Activated naive CD4-positive, alpha-beta T cell treated with anti-CD3 and anti-CD28 coated beads, Interleukin-2, amount 10 ng/mL, durations not matched to agents 7 days and 5 days (primary cell): ENCODE measurements at regions not wholly inside any gene's neighbourhood (a gene's known extent, or its start where the extent isn't known, plus 50 kb on each side); places are given as distances from the start of the nearest gene placed in this dataset.
"Not testable (repeated sequence)": the region's sequence is repeated elsewhere in the genome, so short reads cannot be mapped to it uniquely, and the experiment has no call there.

Source experiments
- CTCF ChIA-PET: fragments of 350-600 bp; sonication (Branson Sonifier 250); formaldehyde crosslinking; loops from one replicate; lab custom pipeline; 2021; ENCODE audit warnings: antibody characterized with exemption; lab: Charles Lee
- DNase-seq: peaks from one replicate; pipeline ENCODE4 v3.0.0-alpha.2; 2020
- H3K27ac Mint-ChIP-seq: one replicate; pipeline ENCODE4 v1.8.0; 2021; ENCODE audit warnings: mild to moderate bottlenecking, moderate library complexity, mixed read lengths
- H3K27me3 Mint-ChIP-seq: one replicate; pipeline ENCODE4 v1.8.0; 2021; ENCODE audit warnings: mild to moderate bottlenecking, mixed read lengths
- H3K36me3 Mint-ChIP-seq: one replicate; pipeline ENCODE4 v1.8.0; 2021; ENCODE audit warnings: mixed read lengths
- H3K4me1 Mint-ChIP-seq: one replicate; pipeline ENCODE4 v1.8.0; 2021; ENCODE audit warnings: mixed read lengths
- H3K4me3 Mint-ChIP-seq: one replicate; pipeline ENCODE4 v1.8.0; 2021; ENCODE audit warnings: mild to moderate bottlenecking, moderate library complexity, mixed read lengths
- H3K9me3 Mint-ChIP-seq: one replicate; pipeline ENCODE4 v1.8.0; 2021; ENCODE audit warnings: mixed read lengths

DNA sequence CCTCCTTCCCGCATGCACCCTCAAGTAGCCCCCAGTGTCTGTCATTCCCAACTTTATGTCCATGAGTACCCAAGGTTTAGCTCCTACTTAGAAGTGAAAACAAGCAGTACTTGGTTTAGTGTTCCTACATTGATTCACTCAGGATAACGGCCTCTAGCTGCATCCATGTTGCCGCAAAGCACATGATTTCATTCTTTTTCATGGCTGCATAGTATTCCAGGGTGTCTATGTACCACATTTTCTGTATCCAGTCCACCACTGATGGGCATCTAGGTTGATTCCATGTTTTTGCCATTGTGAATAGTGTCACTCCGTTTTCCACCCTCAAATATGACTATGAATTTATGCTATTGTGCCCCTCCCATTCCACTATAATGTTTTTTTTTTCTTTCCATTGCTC is 130.5 kb upstream of the MXRA5 start:
- Mint-ChIP-seq H3K36me3 (no peaks in the 10 kb centered on the region), H3K4me1 (no peaks in the 10 kb centered on the region), H3K27ac (no peak overlapping the region), H3K4me3 (no peak overlapping the region), H3K27me3 (no peaks in the 10 kb centered on the region), H3K9me3 (no peaks in the 10 kb centered on the region)
- DNase-seq, result no peak
- CTCF ChIA-PET, result no interaction called here

DNA sequence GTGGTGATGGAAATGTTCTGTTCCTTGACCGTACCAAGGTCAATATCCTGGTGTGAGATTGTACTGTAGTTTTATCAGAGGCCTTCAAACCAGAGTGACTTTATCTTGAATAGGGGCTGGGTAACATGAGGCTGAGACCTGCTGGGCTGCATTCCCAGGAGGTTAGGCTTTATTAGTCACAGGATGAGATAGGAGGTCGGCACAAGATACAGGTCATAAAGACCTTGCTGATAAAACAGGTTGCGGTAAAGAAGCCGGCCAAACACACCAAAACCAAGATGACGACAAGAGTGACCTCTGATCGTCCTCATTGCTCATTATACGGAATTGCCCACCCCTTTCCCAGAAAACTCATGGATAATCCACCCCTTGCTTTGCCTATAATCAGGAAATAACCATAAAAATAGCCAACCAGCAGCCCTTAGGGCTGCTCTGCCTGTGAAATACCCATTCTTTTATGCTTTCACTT is 123.8 kb upstream of the MXRA5 start:
- H3K9me3 Mint-ChIP-seq, DNase-seq, H3K4me1 Mint-ChIP-seq, H3K27me3 Mint-ChIP-seq, H3K27ac Mint-ChIP-seq, H3K4me3 Mint-ChIP-seq, H3K36me3 Mint-ChIP-seq, CTCF ChIA-PET: not testable (repeated sequence)

DNA sequence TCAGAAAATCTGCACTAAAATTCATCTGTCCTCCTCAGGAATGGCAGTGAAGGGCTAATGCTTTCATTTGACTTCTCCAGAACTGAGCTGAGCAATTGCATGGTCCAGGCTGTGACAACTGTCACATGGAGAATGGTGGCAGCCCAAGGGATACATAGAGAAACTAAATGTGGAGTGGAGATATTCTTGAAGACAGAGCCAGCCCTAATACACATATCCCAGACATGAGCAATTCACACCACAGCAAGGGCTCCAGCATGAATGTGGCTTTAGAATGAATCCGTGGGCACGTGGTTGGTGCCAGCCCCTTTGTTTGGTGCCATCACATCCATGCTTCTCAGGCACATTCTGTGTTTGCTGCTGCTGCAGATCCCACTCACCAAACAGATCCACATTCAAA is 121.6 kb upstream of the MXRA5 start:
- H3K9me3 Mint-ChIP-seq, result no peaks in the 10 kb centered on the region
- H3K36me3 Mint-ChIP-seq, result no peaks in the 10 kb centered on the region
- CTCF ChIA-PET, result no interaction called here
- H3K4me1 Mint-ChIP-seq, result no peaks in the 10 kb centered on the region
- no peak overlapping the region for H3K27ac Mint-ChIP-seq
- DNase-seq, result no peak
- H3K27me3 Mint-ChIP-seq, result no peaks in the 10 kb centered on the region
- no peak overlapping the region for H3K4me3 Mint-ChIP-seq

DNA sequence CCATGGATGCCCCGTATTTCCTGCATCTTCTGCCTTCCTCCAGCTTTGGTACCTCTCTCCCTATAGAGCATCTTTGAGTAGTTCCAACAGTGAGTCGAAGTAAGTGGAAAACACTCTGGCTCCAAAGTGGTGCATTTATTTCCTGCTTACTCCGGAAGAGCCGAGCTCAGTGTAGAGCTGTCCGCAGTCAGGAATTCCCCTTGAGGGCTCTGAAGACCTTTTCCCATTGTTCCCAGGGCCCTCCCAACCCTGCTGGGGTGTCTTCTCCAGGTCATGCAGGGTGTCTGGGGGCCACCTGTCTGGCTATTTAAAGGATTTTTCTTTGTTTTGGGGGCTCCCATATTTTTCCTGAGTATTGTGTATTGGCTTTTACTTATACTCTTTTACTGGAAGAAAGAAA is 118.6 kb upstream of the MXRA5 start:
- CTCF ChIA-PET, result no interaction called here
- no peak for DNase-seq
- no peaks in the 10 kb centered on the region for H3K4me1 Mint-ChIP-seq
- no peaks in the 10 kb centered on the region for H3K27me3 Mint-ChIP-seq
- no peaks in the 10 kb centered on the region for H3K9me3 Mint-ChIP-seq
- no peak overlapping the region for H3K27ac Mint-ChIP-seq
- H3K36me3 Mint-ChIP-seq, result no peaks in the 10 kb centered on the region
- H3K4me3 Mint-ChIP-seq, result no peak overlapping the region

DNA sequence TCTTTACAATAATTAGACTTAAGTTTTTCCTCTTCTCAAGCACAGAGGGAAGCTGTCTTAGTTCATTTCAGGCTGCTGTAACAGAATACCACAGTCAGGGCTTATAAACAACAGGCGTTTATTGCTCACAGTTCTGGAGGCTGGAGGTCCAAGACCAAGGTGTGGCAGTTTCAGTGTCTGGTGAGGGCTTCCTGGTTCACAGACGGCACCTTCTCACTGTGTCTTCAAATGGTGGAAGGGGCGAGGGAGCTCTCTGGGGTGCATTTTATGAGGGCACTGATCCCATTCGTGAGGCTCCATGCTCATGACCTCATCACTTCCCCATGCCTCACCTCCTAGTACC is 115.7 kb upstream of the MXRA5 start:
- Mint-ChIP-seq H3K36me3 (no peaks in the 10 kb centered on the region), H3K4me1 (no peaks in the 10 kb centered on the region), H3K9me3 (no peaks in the 10 kb centered on the region), H3K27ac (no peak overlapping the region), H3K27me3 (no peaks in the 10 kb centered on the region), H3K4me3 (no peak overlapping the region)
- no peak for DNase-seq
- CTCF ChIA-PET, result no interaction called here

DNA sequence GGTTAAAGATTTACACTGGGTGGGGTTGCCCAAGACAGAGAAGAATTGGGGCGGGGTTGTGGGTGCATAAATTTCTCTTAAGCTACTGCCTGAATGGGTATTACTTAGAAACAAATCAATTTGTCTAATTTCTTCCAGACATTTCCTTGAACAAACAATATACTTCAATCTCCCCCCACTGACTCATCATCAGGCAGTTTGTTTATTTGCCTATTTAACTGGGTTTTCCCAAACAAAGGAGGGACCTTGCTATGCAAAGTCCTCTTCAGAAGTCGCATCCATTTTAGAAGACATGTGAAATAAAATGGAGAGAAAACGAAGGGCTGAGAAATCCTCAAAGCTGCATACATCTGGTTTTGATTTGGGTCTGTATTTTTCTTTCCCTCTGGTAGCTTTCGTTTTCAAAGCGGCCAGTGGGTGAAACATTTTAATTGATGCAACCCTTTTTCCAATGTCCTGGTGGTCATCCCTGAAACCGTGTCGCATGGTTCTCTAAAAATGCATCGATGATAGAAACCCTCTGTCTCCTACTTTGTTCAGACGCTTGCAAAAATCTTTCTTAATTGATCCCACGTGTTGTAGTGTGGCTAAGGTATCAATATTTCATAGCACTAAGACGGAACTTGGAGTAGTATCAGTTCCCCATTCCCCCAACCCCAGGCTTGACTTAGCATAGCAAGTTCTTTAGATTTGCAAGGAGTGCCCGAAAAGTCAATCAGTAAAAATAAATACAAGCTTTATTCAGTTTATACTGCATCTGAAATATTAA is 115.1 kb upstream of the MXRA5 start:
- Mint-ChIP-seq H3K4me3 (no peak overlapping the region), H3K27ac (no peak overlapping the region), H3K9me3 (no peaks in the 10 kb centered on the region), H3K36me3 (no peaks in the 10 kb centered on the region), H3K27me3 (no peaks in the 10 kb centered on the region), H3K4me1 (no peaks in the 10 kb centered on the region)
- CTCF ChIA-PET, result no interaction called here
- no peak for DNase-seq

DNA sequence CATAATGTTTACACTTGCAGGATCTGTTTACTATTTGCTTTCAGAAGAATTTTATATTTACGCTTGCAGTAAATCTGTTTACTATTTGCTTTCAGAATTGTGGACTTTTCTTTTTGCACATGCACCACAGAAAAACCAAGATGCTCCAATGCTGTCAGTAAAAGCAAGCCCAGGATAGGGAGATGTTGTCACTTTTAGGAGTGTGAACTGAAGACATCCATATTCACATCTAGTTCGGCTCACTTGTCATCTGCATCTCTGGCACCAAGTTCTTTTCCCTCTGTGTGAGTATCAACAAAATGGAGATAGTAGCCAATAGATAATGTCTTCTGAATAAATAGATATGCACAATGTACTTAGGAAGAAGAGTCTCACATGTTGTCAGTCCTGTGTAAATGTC is 109.3 kb upstream of the MXRA5 start:
- Mint-ChIP-seq H3K36me3 (no peaks in the 10 kb centered on the region), H3K27me3 (no peaks in the 10 kb centered on the region), H3K27ac (no peak overlapping the region), H3K4me3 (no peak overlapping the region), H3K9me3 (no peaks in the 10 kb centered on the region), H3K4me1 (no peaks in the 10 kb centered on the region)
- CTCF ChIA-PET, result no interaction called here
- DNase-seq, result no peak

DNA sequence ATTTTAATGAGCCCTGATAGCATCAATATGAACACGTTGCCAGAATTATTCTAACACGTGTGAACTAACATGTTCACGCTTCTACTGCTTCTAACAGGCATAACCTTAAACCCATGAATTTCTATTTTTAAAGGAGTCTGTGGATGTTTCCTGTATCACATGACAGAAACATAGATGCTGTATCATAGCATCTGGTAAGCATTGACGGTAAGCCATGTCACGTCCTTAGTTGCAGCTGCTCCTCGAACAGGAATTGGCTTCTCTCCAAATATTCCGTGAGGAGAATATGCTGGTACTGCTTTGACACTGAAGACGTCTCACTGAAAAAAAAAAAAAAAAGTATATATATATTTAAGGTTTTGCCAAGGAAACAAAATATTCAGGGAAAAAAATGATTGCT is 105.1 kb upstream of the MXRA5 start:
- Mint-ChIP-seq H3K27ac (no peak overlapping the region), H3K9me3 (no peaks in the 10 kb centered on the region), H3K4me3 (no peak overlapping the region), H3K27me3 (no peaks in the 10 kb centered on the region), H3K36me3 (no peaks in the 10 kb centered on the region), H3K4me1 (no peaks in the 10 kb centered on the region)
- DNase-seq, result no peak
- CTCF ChIA-PET, result no interaction called here

DNA sequence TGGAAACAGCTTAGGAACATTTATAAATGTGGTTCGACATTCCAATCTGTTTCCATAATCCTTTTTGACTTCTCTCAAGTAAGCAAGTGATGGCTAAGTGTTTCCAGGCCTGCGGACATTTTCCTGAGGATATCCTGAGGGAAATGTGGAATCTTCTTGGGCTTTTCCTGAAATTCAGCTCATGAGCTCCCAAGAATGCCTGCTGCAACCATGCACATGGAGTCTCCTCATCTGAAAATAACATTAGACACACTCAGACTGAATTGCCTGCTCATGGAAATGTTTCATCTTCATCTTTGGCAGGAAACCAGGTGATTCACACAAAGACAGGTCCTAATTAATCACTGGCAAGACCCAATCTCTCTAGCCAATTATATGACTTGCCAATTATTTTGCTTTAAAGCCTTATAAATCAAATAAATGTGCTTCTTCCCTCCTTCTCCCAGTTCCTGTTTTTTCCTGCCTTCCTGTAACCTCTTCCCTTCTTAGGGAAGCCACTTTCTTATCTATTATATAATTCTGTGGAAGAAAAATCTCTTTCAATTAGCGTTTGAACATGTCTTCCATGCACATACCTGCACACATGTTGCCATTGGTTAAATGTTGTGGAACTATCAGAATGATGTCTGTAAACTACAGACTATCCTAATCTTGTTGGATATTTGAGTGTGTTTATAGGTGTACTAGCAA is 104.6 kb upstream of the MXRA5 start:
- no peak for DNase-seq
- CTCF ChIA-PET, result no interaction called here
- Mint-ChIP-seq H3K27ac (no peak overlapping the region), H3K27me3 (no peaks in the 10 kb centered on the region), H3K4me1 (no peaks in the 10 kb centered on the region), H3K4me3 (no peak overlapping the region), H3K36me3 (no peaks in the 10 kb centered on the region), H3K9me3 (no peaks in the 10 kb centered on the region)

DNA sequence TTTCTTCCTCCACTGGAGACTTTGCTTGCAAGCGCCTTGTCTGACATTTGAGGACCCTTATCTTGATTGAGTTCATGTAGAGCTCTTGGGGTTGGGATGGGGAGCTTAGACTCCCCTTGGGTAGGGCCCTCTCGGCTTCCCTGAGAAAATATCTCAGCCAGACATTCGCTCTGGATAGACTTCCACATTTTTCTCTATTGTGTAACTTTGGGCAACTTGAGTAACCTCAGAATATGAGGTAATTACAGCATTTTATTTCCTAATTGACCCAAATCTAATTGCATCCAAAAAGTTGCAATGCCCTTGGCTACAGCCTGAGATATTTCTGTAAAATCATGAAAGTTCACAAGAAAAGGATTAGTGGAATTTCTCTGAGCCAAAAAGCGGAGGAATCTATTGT is 102.8 kb upstream of the MXRA5 start:
- Mint-ChIP-seq H3K27ac (no peak overlapping the region), H3K4me3 (no peak overlapping the region), H3K27me3 (no peaks in the 10 kb centered on the region), H3K9me3 (no peaks in the 10 kb centered on the region), H3K36me3 (no peaks in the 10 kb centered on the region), H3K4me1 (no peaks in the 10 kb centered on the region)
- no peak for DNase-seq
- CTCF ChIA-PET, result no interaction called here

DNA sequence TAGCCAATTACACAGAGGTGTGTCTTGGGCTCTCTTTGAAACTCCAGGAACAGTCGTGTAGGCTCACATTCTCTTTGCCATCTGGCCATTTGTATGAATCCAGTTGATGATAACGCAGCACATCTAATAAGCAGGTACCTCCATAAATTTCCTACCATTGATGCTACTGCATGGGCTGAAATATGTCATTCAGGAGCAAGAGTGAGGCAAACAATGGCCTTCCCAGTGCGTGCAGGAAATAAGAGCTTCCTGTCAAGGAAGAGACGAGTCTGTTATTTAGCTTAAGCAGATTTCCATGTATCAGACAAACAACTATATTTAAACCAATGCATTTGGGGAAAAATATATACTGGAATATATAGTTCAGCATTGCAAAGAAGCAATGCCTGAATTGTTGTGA is 102.1 kb upstream of the MXRA5 start:
- no peaks in the 10 kb centered on the region for H3K36me3 Mint-ChIP-seq
- no peak for DNase-seq
- H3K4me3 Mint-ChIP-seq, result no peak overlapping the region
- no peaks in the 10 kb centered on the region for H3K27me3 Mint-ChIP-seq
- no peaks in the 10 kb centered on the region for H3K9me3 Mint-ChIP-seq
- H3K27ac Mint-ChIP-seq, result no peak overlapping the region
- CTCF ChIA-PET, result no interaction called here
- H3K4me1 Mint-ChIP-seq, result no peaks in the 10 kb centered on the region

DNA sequence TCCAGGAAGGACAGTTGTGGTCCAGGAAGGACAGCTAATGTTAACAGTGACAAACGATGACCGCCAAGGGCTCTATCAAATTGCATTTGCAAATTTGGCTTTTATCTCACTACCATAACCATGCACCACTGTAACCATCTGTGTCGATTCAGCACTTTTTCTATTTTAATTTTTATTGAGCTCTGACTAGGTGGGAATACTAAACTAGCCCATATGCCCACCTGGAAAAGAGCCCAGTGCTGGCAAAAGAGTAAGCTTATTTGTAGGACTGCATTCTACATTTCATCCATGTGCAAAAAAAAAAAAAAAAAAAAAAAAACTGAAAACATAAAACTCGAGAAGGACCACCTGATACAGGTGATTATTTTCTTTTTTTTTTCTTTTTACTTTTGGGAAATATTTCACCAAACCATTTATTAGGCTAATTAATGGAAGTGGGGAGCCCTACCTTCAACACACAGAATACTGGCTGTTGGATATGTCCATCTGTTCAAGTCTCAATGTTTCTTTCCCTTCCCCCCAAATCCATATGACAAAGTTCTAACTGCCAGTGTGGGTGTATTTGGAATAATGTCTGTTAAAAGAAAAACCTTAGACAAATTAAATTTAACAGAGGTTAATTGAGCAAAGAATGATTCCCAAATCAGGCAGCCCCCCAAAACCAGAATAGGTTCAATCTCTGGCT is 99.5 kb upstream of the MXRA5 start:
- Mint-ChIP-seq H3K9me3 (peaks cover 3% of the 10 kb centered on the region), H3K27ac (no peak overlapping the region), H3K4me1 (no peaks in the 10 kb centered on the region), H3K4me3 (no peak overlapping the region), H3K27me3 (no peaks in the 10 kb centered on the region), H3K36me3 (no peaks in the 10 kb centered on the region)
- no peak for DNase-seq
- CTCF ChIA-PET, result no interaction called here

DNA sequence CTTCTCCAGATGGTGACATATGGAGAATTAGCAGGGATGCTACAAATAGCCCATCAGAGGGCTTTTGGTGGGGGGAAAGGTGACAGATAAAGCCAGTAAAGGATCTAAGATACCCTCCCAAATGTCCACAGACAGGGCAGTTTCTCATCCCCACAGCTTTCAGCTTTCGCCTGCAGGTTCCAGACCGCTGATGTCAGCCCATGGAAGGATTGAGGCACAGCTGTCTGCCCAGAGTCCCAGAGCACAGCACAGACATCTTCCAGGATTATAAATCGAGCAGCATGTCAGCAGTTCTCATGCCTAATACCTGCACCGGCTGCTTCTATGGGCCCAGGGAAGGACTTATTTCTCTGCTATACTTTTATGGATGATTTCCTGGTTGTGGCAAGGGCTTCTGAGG is 96.7 kb upstream of the MXRA5 start:
- CTCF ChIA-PET, result no interaction called here
- no peaks in the 10 kb centered on the region for H3K27me3 Mint-ChIP-seq
- DNase-seq, result no peak
- no peak overlapping the region for H3K4me3 Mint-ChIP-seq
- no peak overlapping the region for H3K27ac Mint-ChIP-seq
- peaks cover 3% of the 10 kb centered on the region for H3K9me3 Mint-ChIP-seq
- no peaks in the 10 kb centered on the region for H3K4me1 Mint-ChIP-seq
- no peaks in the 10 kb centered on the region for H3K36me3 Mint-ChIP-seq

DNA sequence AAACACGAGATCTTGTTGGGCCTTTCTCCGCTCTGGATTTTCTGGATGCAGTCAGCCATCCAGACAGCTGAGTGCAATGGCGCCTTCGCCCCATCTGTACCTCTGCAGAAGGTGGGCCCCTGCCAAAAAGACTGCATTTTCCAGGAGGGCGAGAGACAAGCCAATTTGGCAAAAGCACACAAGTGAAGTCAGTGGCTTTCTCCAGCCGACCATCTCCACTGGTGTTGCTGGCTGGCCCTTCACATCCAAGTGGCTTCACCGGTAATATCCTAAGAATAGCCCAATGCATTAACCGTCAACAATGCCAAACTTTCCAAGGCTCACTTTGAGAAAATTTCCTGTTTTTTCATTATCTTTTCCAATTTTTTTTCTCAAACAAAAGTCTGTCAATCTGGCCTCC is 96.2 kb upstream of the MXRA5 start:
- Mint-ChIP-seq H3K27ac (no peak overlapping the region), H3K4me1 (no peaks in the 10 kb centered on the region), H3K36me3 (no peaks in the 10 kb centered on the region), H3K27me3 (no peaks in the 10 kb centered on the region), H3K9me3 (peaks cover 3% of the 10 kb centered on the region), H3K4me3 (no peak overlapping the region)
- CTCF ChIA-PET, result no interaction called here
- DNase-seq, result no peak

DNA sequence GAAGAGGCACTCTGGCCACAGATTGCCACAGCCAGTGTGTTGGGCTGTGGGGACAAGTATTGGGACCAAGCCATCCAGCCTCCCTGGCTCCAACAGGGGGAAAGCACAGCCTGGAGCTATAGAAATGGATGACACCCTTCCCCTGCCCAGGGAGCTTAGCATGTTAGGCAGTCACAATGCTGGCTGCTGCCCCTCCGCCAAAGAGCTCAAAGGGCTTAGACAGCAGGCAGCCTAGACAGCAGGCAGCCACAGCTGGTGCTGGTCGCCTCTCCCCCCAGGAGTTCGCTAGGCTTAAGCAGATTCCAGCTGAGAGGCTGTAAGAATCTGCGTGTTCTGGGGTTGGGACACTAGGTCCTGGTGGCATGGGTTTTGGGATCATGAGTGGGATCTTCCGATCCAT is 94.5 kb upstream of the MXRA5 start:
- no peaks in the 10 kb centered on the region for H3K27me3 Mint-ChIP-seq
- no peaks in the 10 kb centered on the region for H3K36me3 Mint-ChIP-seq
- CTCF ChIA-PET, result no interaction called here
- H3K4me1 Mint-ChIP-seq, result no peaks in the 10 kb centered on the region
- H3K9me3 Mint-ChIP-seq, result peaks cover 3% of the 10 kb centered on the region
- no peak for DNase-seq
- no peak overlapping the region for H3K4me3 Mint-ChIP-seq
- H3K27ac Mint-ChIP-seq, result no peak overlapping the region
